ENCODE measurements at regions not wholly inside any gene's neighbourhood (a gene's known extent, or its start where the extent isn't known, plus 50 kb on each side); places are given as distances from the start of the nearest gene placed in this dataset.

GRCh38 chr19:29323021-29323430, 110.1 kb upstream of the UQCRFS1 start:
- Histone ChIP-seq H3K4me1 (no peaks in the 10 kb centered on the region), H3K9me3 (peaks cover 3% of the 10 kb centered on the region; the same call in 2 of the 3 replicates), H3K4me2 (no peak overlapping the region), H3K4me3 (no peak overlapping the region), H3K27ac (no peak overlapping the region)
- FAIRE-seq (no peak), ATAC-seq (no peak), DNase-seq (ENCODE audit: low read depth in 1 of 2, low spot score in 1 of 2) (no peak)
- CTCF ChIA-PET, result interaction anchor here (1.0 to 1.5 kb wide), 4 partner anchors 19 to 60 kb away, joined by 3 to 4 read pairs (median 3); no protein-coding TSS in a partner anchor
- WGBS (ENCODE audit: missing lambda C conversion rate), result 27% methylated on average over 9 of the region's 9 CpGs
- POLR2A ChIA-PET, result no interaction called here
- TF ChIP-seq, protein P1, sequence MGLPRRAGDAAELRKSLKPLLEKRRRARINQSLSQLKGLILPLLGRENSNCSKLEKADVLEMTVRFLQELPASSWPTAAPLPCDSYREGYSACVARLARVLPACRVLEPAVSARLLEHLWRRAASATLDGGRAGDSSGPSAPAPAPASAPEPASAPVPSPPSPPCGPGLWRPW (IDR thresholded peaks at IDR 0.05), result no peak
- TF ChIP-seq ZNF302 (CRISPR knock-in tag; IDR thresholded peaks at IDR 0.05) (no peak), ESRRA (IDR thresholded peaks at IDR 0.05; ENCODE audit: borderline replicate concordance, low read length) (no peak), EHF (CRISPR knock-in tag; IDR thresholded peaks at IDR 0.05) (no peak), MYC (IDR thresholded peaks at IDR 0.05; ENCODE audit: borderline replicate concordance, low read length) (no peak), JUN (IDR thresholded peaks at IDR 0.05) (no peak), KDM5A (IDR thresholded peaks at IDR 0.05) (no peak), POLR2AphosphoS2 (conservative IDR thresholded peaks at IDR 0.05; ENCODE audit: low read length) (no peak), HEYL (CRISPR knock-in tag; IDR thresholded peaks at IDR 0.05) (no peak), HOXB5 (CRISPR knock-in tag; IDR thresholded peaks at IDR 0.05) (no peak), ZSCAN20 (CRISPR knock-in tag; IDR thresholded peaks at IDR 0.05) (no peak), CTCF (IDR thresholded peaks at IDR 0.05) (no peak), CBX8 (IDR thresholded peaks at IDR 0.05) (no peak), SMC3 (IDR thresholded peaks at IDR 0.05) (no peak)

DNA sequence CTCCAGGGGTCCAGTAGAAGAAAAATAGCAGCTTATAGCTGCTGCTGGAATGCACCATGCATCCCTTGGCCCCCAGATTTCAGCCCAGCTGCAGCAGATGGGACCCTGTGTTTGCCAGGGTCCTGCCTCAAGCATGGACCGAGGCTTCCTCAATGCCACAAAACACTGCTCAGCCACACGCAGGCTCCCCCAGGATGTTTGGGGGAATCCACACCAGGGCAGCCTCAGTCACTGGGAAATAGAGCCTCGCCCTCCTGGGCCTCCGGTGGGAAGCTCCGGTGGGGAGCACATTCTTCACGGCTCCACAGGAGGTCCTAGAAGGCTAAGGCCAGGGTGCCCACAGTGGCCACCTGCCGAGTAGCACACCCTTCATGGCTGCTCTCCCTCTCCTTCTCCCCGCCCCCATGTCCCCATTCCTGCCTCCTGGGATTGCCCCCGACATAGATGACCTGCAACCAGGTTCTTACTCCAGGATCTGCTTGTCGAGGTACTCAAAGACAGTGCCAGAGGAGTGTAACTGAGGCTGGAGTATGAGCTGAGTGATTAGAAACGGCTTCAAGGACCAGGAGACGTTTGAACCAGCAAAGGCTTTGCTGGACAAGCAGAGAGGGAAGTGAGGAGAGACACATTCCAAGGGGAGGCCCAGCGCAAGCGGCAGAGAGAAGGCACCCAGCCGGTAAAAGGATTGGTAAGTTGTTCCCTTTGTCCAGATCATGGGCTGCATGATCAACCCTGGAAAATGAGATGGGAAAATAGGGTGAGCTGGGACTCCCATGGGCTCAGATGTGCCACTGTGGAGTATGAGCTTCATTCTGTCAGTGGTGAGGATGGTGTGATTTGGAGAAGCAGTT, 110.7 kb upstream of the UQCRFS1 start:
- Histone ChIP-seq H3K9me3 (peaks cover 3% of the 10 kb centered on the region; the same call in 2 of the 3 replicates), H3K27ac (no peak overlapping the region), H3K4me2 (no peak overlapping the region), H3K4me3 (no peak overlapping the region), H3K4me1 (no peaks in the 10 kb centered on the region)
- DNase-seq (ENCODE audit: low read depth in 1 of 2, low spot score in 1 of 2) (no peak), FAIRE-seq (no peak), ATAC-seq (no peak)
- TF ChIP-seq PHF8 (IDR thresholded peaks at IDR 0.05; ENCODE audit: borderline replicate concordance, low read depth), result no peak
- TF ChIP-seq NPAS2 (CRISPR knock-in tag; IDR thresholded peaks at IDR 0.05; ENCODE audit: borderline replicate concordance), result no peak
- TF ChIP-seq KDM1A (IDR thresholded peaks at IDR 0.05; ENCODE audit: low read depth), result no peak
- no peak for TF ChIP-seq CHD4 (IDR thresholded peaks at IDR 0.05; ENCODE audit: borderline replicate concordance)
- no peak for TF ChIP-seq HOXB5 (CRISPR knock-in tag; IDR thresholded peaks at IDR 0.05)
- TF ChIP-seq HDAC2 (IDR thresholded peaks at IDR 0.05), result no peak
- no peak for TF ChIP-seq ZSCAN20 (CRISPR knock-in tag; IDR thresholded peaks at IDR 0.05)
- TF ChIP-seq EP300 (IDR thresholded peaks at IDR 0.05), result no peak
- no peak for TF ChIP-seq BHLHE40 (IDR thresholded peaks at IDR 0.05; ENCODE audit: low read depth, low read length)
- no peak for TF ChIP-seq CEBPB (IDR thresholded peaks at IDR 0.05)
- TF ChIP-seq POLR2AphosphoS2 (conservative IDR thresholded peaks at IDR 0.05; ENCODE audit: low read length), result no peak
- no peak for TF ChIP-seq REST (IDR thresholded peaks at IDR 0.05)
- no peak for TF ChIP-seq HEYL (CRISPR knock-in tag; IDR thresholded peaks at IDR 0.05)
- TF ChIP-seq KDM5A (IDR thresholded peaks at IDR 0.05), result no peak
- TF ChIP-seq EHMT2 (IDR thresholded peaks at IDR 0.05; ENCODE audit: low read depth), result no peak
- TF ChIP-seq RARB (CRISPR knock-in tag; IDR thresholded peaks at IDR 0.05), result no peak
- no peak for TF ChIP-seq USF2 (IDR thresholded peaks at IDR 0.05)
- TF ChIP-seq, protein P2, sequence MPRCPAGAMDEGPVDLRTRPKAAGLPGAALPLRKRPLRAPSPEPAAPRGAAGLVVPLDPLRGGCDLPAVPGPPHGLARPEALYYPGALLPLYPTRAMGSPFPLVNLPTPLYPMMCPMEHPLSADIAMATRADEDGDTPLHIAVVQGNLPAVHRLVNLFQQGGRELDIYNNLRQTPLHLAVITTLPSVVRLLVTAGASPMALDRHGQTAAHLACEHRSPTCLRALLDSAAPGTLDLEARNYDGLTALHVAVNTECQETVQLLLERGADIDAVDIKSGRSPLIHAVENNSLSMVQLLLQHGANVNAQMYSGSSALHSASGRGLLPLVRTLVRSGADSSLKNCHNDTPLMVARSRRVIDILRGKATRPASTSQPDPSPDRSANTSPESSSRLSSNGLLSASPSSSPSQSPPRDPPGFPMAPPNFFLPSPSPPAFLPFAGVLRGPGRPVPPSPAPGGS (IDR thresholded peaks at IDR 0.05), result no peak
- WGBS (ENCODE audit: missing lambda C conversion rate), result 34% methylated on average over 14 of the region's 15 CpGs
- ChIA-PET POLR2A (no interaction called here), CTCF (interaction anchor here (1.0 to 1.5 kb wide), 4 partner anchors 8 to 60 kb away, joined by 3 to 4 read pairs (median 4); no protein-coding TSS in a partner anchor)

Data from A549 (cell line).